ENCODE measurements at regions not wholly inside any gene's neighbourhood (a gene's known extent, or its start where the extent isn't known, plus 50 kb on each side); places are given as distances from the start of the nearest gene placed in this dataset.

GRCh38 chr21:34279883-34280282 lies 83.9 kb upstream of the KCNE2 start:
- no peak for ATAC-seq
- TF ChIP-seq GLIS3 (CRISPR knock-in tag; IDR thresholded peaks at IDR 0.05), result no peak
- no peak for TF ChIP-seq ARNTL (CRISPR knock-in tag; IDR thresholded peaks at IDR 0.05; ENCODE audit: borderline replicate concordance, low read depth)
- TF ChIP-seq ZFP30 (CRISPR knock-in tag; IDR thresholded peaks at IDR 0.05), result no peak
- TF ChIP-seq ZNF70 (CRISPR knock-in tag; IDR thresholded peaks at IDR 0.05), result no peak
- TF ChIP-seq SNAI2 (CRISPR knock-in tag; IDR thresholded peaks at IDR 0.05), result no peak
- no peak for TF ChIP-seq RARB (CRISPR knock-in tag; IDR thresholded peaks at IDR 0.05)
- TF ChIP-seq ESRRG (CRISPR knock-in tag; IDR thresholded peaks at IDR 0.05), result no peak
- TF ChIP-seq CSRNP3 (CRISPR knock-in tag; IDR thresholded peaks at IDR 0.05), result no peak
- no peak for TF ChIP-seq TOX (CRISPR knock-in tag; IDR thresholded peaks at IDR 0.05; ENCODE audit: borderline replicate concordance)
- TF ChIP-seq ZNF8 (CRISPR knock-in tag; IDR thresholded peaks at IDR 0.05), result no peak
- TF ChIP-seq ZFP3 (CRISPR knock-in tag; IDR thresholded peaks at IDR 0.05), result no peak
- TF ChIP-seq ISL1 (CRISPR knock-in tag; IDR thresholded peaks at IDR 0.05), result no peak
- no peak for TF ChIP-seq ZC3H10 (CRISPR knock-in tag; IDR thresholded peaks at IDR 0.05)

GRCh38 chr21:34280389-34280795 lies 83.4 kb upstream of the KCNE2 start:
- TF ChIP-seq ZFP30 (CRISPR knock-in tag; IDR thresholded peaks at IDR 0.05) (no peak), ZC3H10 (CRISPR knock-in tag; IDR thresholded peaks at IDR 0.05) (no peak), TCF4 (CRISPR knock-in tag; IDR thresholded peaks at IDR 0.05; ENCODE audit: borderline replicate concordance) (no peak), PATZ1 (CRISPR knock-in tag; IDR thresholded peaks at IDR 0.05; ENCODE audit: borderline replicate concordance) (no peak), BACH2 (CRISPR knock-in tag; IDR thresholded peaks at IDR 0.05; ENCODE audit: borderline replicate concordance) (no peak), PPARA (CRISPR knock-in tag; IDR thresholded peaks at IDR 0.05; ENCODE audit: borderline replicate concordance) (no peak), ZFP3 (CRISPR knock-in tag; IDR thresholded peaks at IDR 0.05) (no peak), ZNF8 (CRISPR knock-in tag; IDR thresholded peaks at IDR 0.05) (no peak), ZNF70 (CRISPR knock-in tag; IDR thresholded peaks at IDR 0.05) (no peak), ISL1 (CRISPR knock-in tag; IDR thresholded peaks at IDR 0.05) (no peak), TOX (CRISPR knock-in tag; IDR thresholded peaks at IDR 0.05; ENCODE audit: borderline replicate concordance) (no peak), ZNF565 (CRISPR knock-in tag; conservative IDR thresholded peaks at IDR 0.05; ENCODE audit: low read depth) (no peak)
- no peak for ATAC-seq

- no peak for ATAC-seq
- TF ChIP-seq CSDC2 (CRISPR knock-in tag; IDR thresholded peaks at IDR 0.05), result no peak
- no peak for TF ChIP-seq POU6F1 (CRISPR knock-in tag; IDR thresholded peaks at IDR 0.05; ENCODE audit: borderline replicate concordance, low read depth)
- no peak for TF ChIP-seq ZNF8 (CRISPR knock-in tag; IDR thresholded peaks at IDR 0.05)
- TF ChIP-seq ISL1 (CRISPR knock-in tag; IDR thresholded peaks at IDR 0.05), result no peak
- TF ChIP-seq SNAI2 (CRISPR knock-in tag; IDR thresholded peaks at IDR 0.05), result no peak
- TF ChIP-seq CSRNP3 (CRISPR knock-in tag; IDR thresholded peaks at IDR 0.05), result no peak
- no peak for TF ChIP-seq PPARA (CRISPR knock-in tag; IDR thresholded peaks at IDR 0.05; ENCODE audit: borderline replicate concordance)
- no peak for TF ChIP-seq TCF4 (CRISPR knock-in tag; IDR thresholded peaks at IDR 0.05; ENCODE audit: borderline replicate concordance)
- no peak for TF ChIP-seq ZFP3 (CRISPR knock-in tag; IDR thresholded peaks at IDR 0.05)
- no peak for TF ChIP-seq BACH2 (CRISPR knock-in tag; IDR thresholded peaks at IDR 0.05; ENCODE audit: borderline replicate concordance)
- TF ChIP-seq PATZ1 (CRISPR knock-in tag; IDR thresholded peaks at IDR 0.05; ENCODE audit: borderline replicate concordance), result no peak
- TF ChIP-seq CREB5 (CRISPR knock-in tag; IDR thresholded peaks at IDR 0.05; ENCODE audit: low read depth), result no peak
- TF ChIP-seq TOX (CRISPR knock-in tag; IDR thresholded peaks at IDR 0.05; ENCODE audit: borderline replicate concordance), result no peak
- TF ChIP-seq ARNTL (CRISPR knock-in tag; IDR thresholded peaks at IDR 0.05; ENCODE audit: borderline replicate concordance, low read depth), result no peak
- no peak for TF ChIP-seq ZC3H10 (CRISPR knock-in tag; IDR thresholded peaks at IDR 0.05)
- TF ChIP-seq ZNF565 (CRISPR knock-in tag; conservative IDR thresholded peaks at IDR 0.05; ENCODE audit: low read depth), result no peak
- no peak for TF ChIP-seq ZNF70 (CRISPR knock-in tag; IDR thresholded peaks at IDR 0.05)
- TF ChIP-seq TSHZ2 (CRISPR knock-in tag; IDR thresholded peaks at IDR 0.05), result no peak
These were observed 82.8 kb upstream of the KCNE2 start for GRCh38 chr21:34280959-34281358.

Measured in SK-N-SH treated with all-trans-retinoic acid at 6 μM for 48 hours (cell line).